HFFc6 (cell line): ENCODE measurements at regions not wholly inside any gene's neighbourhood (a gene's known extent, or its start where the extent isn't known, plus 50 kb on each side); places are given as distances from the start of the nearest gene placed in this dataset.

Source experiments
- DNase-seq: peaks from one replicate; pipeline ENCODE4 v3.0.0-alpha.2; 2018
- H3K27ac Mint-ChIP-seq: 2 replicates; pipeline ENCODE4 v1.8.0; 2020; ENCODE audit warnings: mild to moderate bottlenecking, mixed read lengths
- H3K27me3 Mint-ChIP-seq: 2 replicates; pipeline ENCODE4 v1.8.0; 2021; ENCODE audit warnings: mild to moderate bottlenecking, moderate library complexity, mixed read lengths; ENCODE audit not compliant: insufficient read depth
- H3K36me3 Mint-ChIP-seq: 2 replicates; pipeline ENCODE4 v1.8.0; 2021; ENCODE audit warnings: low read depth, mixed read lengths
- H3K4me1 Mint-ChIP-seq: 2 replicates; pipeline ENCODE4 v1.8.0; 2020; ENCODE audit warnings: low read depth, mixed read lengths
- H3K4me3 Mint-ChIP-seq: 2 replicates; pipeline ENCODE4 v1.8.0; 2020; ENCODE audit warnings: mild to moderate bottlenecking, moderate library complexity, mixed read lengths
- H3K9me3 Mint-ChIP-seq: 2 replicates; pipeline ENCODE4 v1.8.0; 2020; ENCODE audit warnings: mild to moderate bottlenecking, mixed read lengths
- TF ChIP-seq, protein P1 (sequence below): fragments of 200-600 bp; sonication (generic); IDR thresholded peaks from 2 replicates; pipeline ENCODE4 v1.5.0; 2021; ENCODE audit warnings: antibody characterized with exemption, mild to moderate bottlenecking

DNA sequence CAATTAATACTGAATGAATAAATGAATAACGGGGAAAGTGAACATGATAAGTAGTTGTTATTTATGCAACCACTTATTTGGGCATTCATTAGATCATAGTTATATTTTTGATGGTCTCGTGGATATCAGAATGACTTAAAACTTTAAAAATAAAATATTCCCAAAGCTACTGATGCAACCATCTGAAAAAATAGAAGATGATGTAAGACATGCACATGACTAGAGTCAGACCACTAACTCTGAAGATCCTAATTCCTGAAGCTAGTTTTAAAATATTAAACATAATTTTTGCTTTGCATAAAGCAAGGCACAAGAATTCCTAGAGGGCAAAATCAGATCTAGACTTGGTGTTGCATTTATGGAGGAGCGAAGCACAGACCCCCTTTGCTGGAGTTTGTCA, 616.1 kb downstream of the IRS1 start:
- no peak for DNase-seq

DNA sequence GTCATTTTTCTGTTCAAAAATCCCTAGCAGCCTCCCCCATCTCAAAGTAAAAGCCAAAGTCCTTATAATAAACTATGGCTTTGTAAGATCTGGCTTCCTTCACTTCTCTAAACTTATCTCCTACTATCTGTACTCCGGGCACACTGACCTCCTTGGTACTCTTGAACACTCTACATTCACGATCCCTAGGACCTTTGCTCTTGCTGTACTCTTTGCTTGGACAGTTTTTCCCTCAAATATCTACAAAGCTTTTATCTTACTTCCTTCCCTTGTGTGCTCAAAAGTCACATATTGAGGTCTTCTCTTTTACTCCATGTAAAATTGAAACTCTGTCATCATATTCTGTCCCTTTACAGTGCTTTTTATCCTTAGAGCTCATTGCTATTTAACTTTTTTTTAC, 616.6 kb downstream of the IRS1 start:
- DNase-seq = no peak
- no peaks in the 10 kb centered on the region for H3K27me3 Mint-ChIP-seq
- peaks cover 50% of the 10 kb centered on the region for H3K36me3 Mint-ChIP-seq
- no peak overlapping the region for H3K27ac Mint-ChIP-seq
- TF ChIP-seq, protein P1, sequence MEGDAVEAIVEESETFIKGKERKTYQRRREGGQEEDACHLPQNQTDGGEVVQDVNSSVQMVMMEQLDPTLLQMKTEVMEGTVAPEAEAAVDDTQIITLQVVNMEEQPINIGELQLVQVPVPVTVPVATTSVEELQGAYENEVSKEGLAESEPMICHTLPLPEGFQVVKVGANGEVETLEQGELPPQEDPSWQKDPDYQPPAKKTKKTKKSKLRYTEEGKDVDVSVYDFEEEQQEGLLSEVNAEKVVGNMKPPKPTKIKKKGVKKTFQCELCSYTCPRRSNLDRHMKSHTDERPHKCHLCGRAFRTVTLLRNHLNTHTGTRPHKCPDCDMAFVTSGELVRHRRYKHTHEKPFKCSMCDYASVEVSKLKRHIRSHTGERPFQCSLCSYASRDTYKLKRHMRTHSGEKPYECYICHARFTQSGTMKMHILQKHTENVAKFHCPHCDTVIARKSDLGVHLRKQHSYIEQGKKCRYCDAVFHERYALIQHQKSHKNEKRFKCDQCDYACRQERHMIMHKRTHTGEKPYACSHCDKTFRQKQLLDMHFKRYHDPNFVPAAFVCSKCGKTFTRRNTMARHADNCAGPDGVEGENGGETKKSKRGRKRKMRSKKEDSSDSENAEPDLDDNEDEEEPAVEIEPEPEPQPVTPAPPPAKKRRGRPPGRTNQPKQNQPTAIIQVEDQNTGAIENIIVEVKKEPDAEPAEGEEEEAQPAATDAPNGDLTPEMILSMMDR = no peak
- H3K9me3 Mint-ChIP-seq = peaks cover 51% of the 10 kb centered on the region
- peaks cover 74% of the 10 kb centered on the region for H3K4me1 Mint-ChIP-seq
- H3K4me3 Mint-ChIP-seq = no peak overlapping the region

More for the DNA sequence above, 616.1 kb downstream of the IRS1 start:
- peak overlapping the region; percentile 94 for H3K27ac Mint-ChIP-seq
- TF ChIP-seq, protein P1 = no peak
- H3K9me3 Mint-ChIP-seq = peaks cover 46% of the 10 kb centered on the region
- H3K4me3 Mint-ChIP-seq = peak overlapping the region; percentile 87; the same call in 1 of the 2 replicates
- no peaks in the 10 kb centered on the region for H3K27me3 Mint-ChIP-seq
- H3K4me1 Mint-ChIP-seq = peaks cover 79% of the 10 kb centered on the region
- H3K36me3 Mint-ChIP-seq = peaks cover 46% of the 10 kb centered on the region

DNA sequence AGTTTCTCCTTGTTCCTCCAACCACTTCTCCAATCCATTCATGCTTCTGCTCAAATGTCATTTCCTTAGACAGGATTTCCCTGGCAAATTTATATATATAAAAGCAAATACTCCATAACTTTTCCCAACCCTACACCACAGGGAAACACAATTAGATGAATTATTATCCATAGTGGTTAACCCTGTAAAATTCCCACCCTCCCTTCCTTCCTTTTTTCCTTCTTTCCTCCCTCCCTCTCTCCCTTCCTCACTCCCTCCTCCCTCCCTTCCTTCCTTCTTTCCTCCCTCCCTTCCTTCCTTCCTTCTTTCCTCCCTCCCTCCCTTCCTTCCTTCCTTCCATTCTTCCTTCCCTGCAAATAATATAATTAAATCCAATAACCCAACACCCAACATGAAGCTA, 617.7 kb downstream of the IRS1 start:
- Mint-ChIP-seq H3K4me1 (peaks cover 63% of the 10 kb centered on the region), H3K36me3 (peaks cover 53% of the 10 kb centered on the region), H3K27me3 (no peaks in the 10 kb centered on the region), H3K9me3 (peaks cover 58% of the 10 kb centered on the region), H3K27ac (no peak overlapping the region), H3K4me3 (no peak overlapping the region)
- DNase-seq = no peak
- TF ChIP-seq, protein P1 = no peak

DNA sequence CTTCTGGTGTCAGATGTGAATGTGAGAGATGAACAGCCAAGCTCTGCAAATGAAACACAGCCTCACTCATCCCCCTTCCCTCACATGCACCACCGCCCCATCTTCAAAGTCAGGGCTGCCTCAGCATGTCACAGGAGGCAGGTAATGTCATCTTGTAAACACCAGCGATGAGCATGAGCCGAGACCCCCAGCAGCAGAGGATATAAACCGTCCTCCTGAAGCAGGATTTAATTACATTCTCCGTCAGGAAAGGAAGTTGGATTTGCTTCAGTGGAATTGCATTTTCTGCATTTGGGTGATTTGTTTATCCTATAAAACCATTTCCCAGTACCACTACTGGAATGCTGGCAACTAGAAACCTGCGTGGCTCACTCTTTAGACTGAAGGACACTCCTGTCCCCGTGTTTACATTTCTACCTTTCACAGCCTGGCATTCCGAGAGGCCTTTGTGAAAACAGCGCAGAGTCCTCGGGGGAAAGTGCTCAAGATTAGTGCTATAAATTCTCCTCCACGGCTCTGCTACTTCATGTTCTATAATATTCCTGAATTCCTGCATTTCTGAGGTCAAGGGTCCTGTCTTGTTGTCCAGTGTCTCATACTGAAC, 619.2 kb downstream of the IRS1 start:
- Mint-ChIP-seq H3K27me3 (no peaks in the 10 kb centered on the region), H3K4me1 (peaks cover 47% of the 10 kb centered on the region), H3K4me3 (no peak overlapping the region), H3K9me3 (peaks cover 72% of the 10 kb centered on the region), H3K36me3 (peaks cover 66% of the 10 kb centered on the region), H3K27ac (no peak overlapping the region)
- TF ChIP-seq, protein P1 = no peak
- no peak for DNase-seq

DNA sequence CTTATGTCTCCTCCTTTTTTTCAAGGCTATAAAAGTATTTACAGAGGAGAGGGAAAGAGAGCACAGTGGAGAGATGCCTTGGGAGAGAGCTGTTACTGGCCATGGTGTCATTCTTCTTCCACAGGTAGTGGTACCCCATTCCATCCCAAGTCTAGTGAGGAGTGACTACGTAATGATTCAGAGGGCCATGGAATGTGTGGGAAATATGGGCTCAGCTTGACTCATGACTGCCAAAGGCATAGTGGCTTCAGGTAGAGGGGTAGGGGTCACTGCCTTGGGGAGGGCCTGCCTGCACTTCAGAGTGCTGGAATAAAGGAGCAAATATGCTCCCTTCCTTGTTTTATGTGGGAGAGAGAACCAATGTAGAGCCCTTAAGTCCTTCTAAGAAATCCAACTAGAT, 620.6 kb downstream of the IRS1 start:
- Mint-ChIP-seq H3K9me3 (peaks cover 78% of the 10 kb centered on the region), H3K27me3 (no peaks in the 10 kb centered on the region), H3K36me3 (peaks cover 75% of the 10 kb centered on the region), H3K4me1 (peaks cover 34% of the 10 kb centered on the region), H3K27ac (no peak overlapping the region; the same call in 1 of the 2 replicates), H3K4me3 (no peak overlapping the region)
- TF ChIP-seq, protein P1 = no peak
- no peak for DNase-seq
